HUES48 (cell line): ENCODE measurements at regions not wholly inside any gene's neighbourhood (a gene's known extent, or its start where the extent isn't known, plus 50 kb on each side); places are given as distances from the start of the nearest gene placed in this dataset.
"Not testable (repeated sequence)": the region's sequence is repeated elsewhere in the genome, so short reads cannot be mapped to it uniquely, and the experiment has no call there.

Experiments
- H3K27ac ChIP-seq: one replicate; pipeline ENCODE4 v1.7.0; 2013; ENCODE audit warnings: low read depth, low read length, inconsistent platforms
- H3K27me3 ChIP-seq: 2 replicates; pipeline ENCODE4 v1.6.1; 2013; ENCODE audit warnings: mild to moderate bottlenecking, low read length; ENCODE audit not compliant: control insufficient read depth, insufficient read depth
- H3K36me3 ChIP-seq: 2 replicates; pipeline ENCODE4 v1.6.1; 2013; ENCODE audit warnings: low read length; ENCODE audit not compliant: control insufficient read depth, insufficient read depth
- H3K4me1 ChIP-seq: 2 replicates; pipeline ENCODE4 v1.6.1; 2013; ENCODE audit warnings: mild to moderate bottlenecking, low read length; ENCODE audit not compliant: control insufficient read depth, insufficient read depth
- H3K4me3 ChIP-seq: 2 replicates; pipeline ENCODE4 v1.5.1; 2013; ENCODE audit warnings: mild to moderate bottlenecking, low read depth, low read length
- H3K9ac ChIP-seq: 2 replicates; pipeline ENCODE4 v1.6.1; 2013; ENCODE audit warnings: mild to moderate bottlenecking, low read depth, low read length, moderate library complexity
- H3K9me3 ChIP-seq: 2 replicates; pipeline ENCODE4 v1.6.1; 2013; ENCODE audit warnings: low read length; ENCODE audit not compliant: control insufficient read depth, insufficient read depth

- H3K9ac ChIP-seq = no peak overlapping the region
- no peak overlapping the region for H3K4me3 ChIP-seq
- H3K27me3 ChIP-seq = no peaks in the 10 kb centered on the region
- no peaks in the 10 kb centered on the region for H3K4me1 ChIP-seq
- no peak overlapping the region for H3K27ac ChIP-seq
- H3K36me3 ChIP-seq = no peaks in the 10 kb centered on the region
- no peaks in the 10 kb centered on the region for H3K9me3 ChIP-seq
These were observed 1378.1 kb downstream of the EFNA5 start for GRCh38 chr5:106292654-106293053.

- H3K27ac ChIP-seq = no peak overlapping the region
- H3K27me3 ChIP-seq = no peaks in the 10 kb centered on the region
- H3K36me3 ChIP-seq = no peaks in the 10 kb centered on the region
- no peaks in the 10 kb centered on the region for H3K4me1 ChIP-seq
- no peak overlapping the region for H3K4me3 ChIP-seq
- no peak overlapping the region for H3K9ac ChIP-seq
- no peaks in the 10 kb centered on the region for H3K9me3 ChIP-seq
These were observed 1379.9 kb downstream of the EFNA5 start for GRCh38 chr5:106290841-106291240.

GRCh38 chr5:106288979-106289378 lies 1381.8 kb downstream of the EFNA5 start:
- no peak overlapping the region for H3K4me3 ChIP-seq
- H3K9me3 ChIP-seq = no peaks in the 10 kb centered on the region
- no peaks in the 10 kb centered on the region for H3K36me3 ChIP-seq
- H3K27me3 ChIP-seq = no peaks in the 10 kb centered on the region
- H3K9ac ChIP-seq = no peak overlapping the region
- H3K4me1 ChIP-seq = no peaks in the 10 kb centered on the region
- no peak overlapping the region for H3K27ac ChIP-seq

- no peak overlapping the region for H3K27ac ChIP-seq
- H3K9ac ChIP-seq = no peak overlapping the region
- H3K4me1 ChIP-seq = no peaks in the 10 kb centered on the region
- no peak overlapping the region for H3K4me3 ChIP-seq
- no peaks in the 10 kb centered on the region for H3K36me3 ChIP-seq
- H3K9me3 ChIP-seq = no peaks in the 10 kb centered on the region
- no peaks in the 10 kb centered on the region for H3K27me3 ChIP-seq
These were observed 1393.1 kb downstream of the EFNA5 start for GRCh38 chr5:106277540-106278096.

GRCh38 chr5:106269252-106269843 lies 1401.4 kb downstream of the EFNA5 start:
- H3K36me3 ChIP-seq = no peaks in the 10 kb centered on the region
- no peaks in the 10 kb centered on the region for H3K9me3 ChIP-seq
- no peaks in the 10 kb centered on the region for H3K27me3 ChIP-seq
- H3K4me3 ChIP-seq = no peak overlapping the region
- H3K9ac ChIP-seq = no peak overlapping the region
- no peaks in the 10 kb centered on the region for H3K4me1 ChIP-seq
- H3K27ac ChIP-seq = no peak overlapping the region

GRCh38 chr5:106267256-106267655 lies 1403.5 kb downstream of the EFNA5 start:
- Histone ChIP-seq H3K27me3 (no peaks in the 10 kb centered on the region), H3K27ac (no peak overlapping the region), H3K4me3 (no peak overlapping the region), H3K9me3 (no peaks in the 10 kb centered on the region), H3K9ac (no peak overlapping the region), H3K36me3 (no peaks in the 10 kb centered on the region), H3K4me1 (no peaks in the 10 kb centered on the region)

GRCh38 chr5:106262395-106262794 lies 1408.3 kb downstream of the EFNA5 start:
- Histone ChIP-seq H3K4me1 (peaks cover 11% of the 10 kb centered on the region), H3K4me3 (no peak overlapping the region), H3K9me3 (no peaks in the 10 kb centered on the region), H3K36me3 (no peaks in the 10 kb centered on the region), H3K9ac (no peak overlapping the region), H3K27ac (no peak overlapping the region), H3K27me3 (no peaks in the 10 kb centered on the region)

- Histone ChIP-seq H3K9me3 (peaks cover 13% of the 10 kb centered on the region), H3K4me1 (peaks cover 12% of the 10 kb centered on the region)
- H3K27me3 ChIP-seq, H3K27ac ChIP-seq, H3K36me3 ChIP-seq, H3K9ac ChIP-seq, H3K4me3 ChIP-seq: not testable (repeated sequence)
These were observed 1411.2 kb downstream of the EFNA5 start for GRCh38 chr5:106259431-106260090.

GRCh38 chr5:106258591-106259125 lies 1412.1 kb downstream of the EFNA5 start:
- no peak overlapping the region for H3K9ac ChIP-seq
- peaks cover 13% of the 10 kb centered on the region for H3K9me3 ChIP-seq
- no peaks in the 10 kb centered on the region for H3K27me3 ChIP-seq
- H3K4me1 ChIP-seq = peaks cover 16% of the 10 kb centered on the region
- no peak overlapping the region for H3K27ac ChIP-seq
- H3K36me3 ChIP-seq = no peaks in the 10 kb centered on the region
- H3K4me3 ChIP-seq = no peak overlapping the region

GRCh38 chr5:106254784-106255183 lies 1416.0 kb downstream of the EFNA5 start:
- H3K4me1 ChIP-seq = peaks cover 8% of the 10 kb centered on the region
- no peaks in the 10 kb centered on the region for H3K36me3 ChIP-seq
- peak overlapping the region; percentile 82 for H3K27ac ChIP-seq
- H3K9me3 ChIP-seq = peaks cover 13% of the 10 kb centered on the region
- H3K9ac ChIP-seq = no peak overlapping the region
- no peak overlapping the region for H3K4me3 ChIP-seq
- no peaks in the 10 kb centered on the region for H3K27me3 ChIP-seq

- H3K9ac ChIP-seq, H3K4me3 ChIP-seq, H3K9me3 ChIP-seq, H3K27me3 ChIP-seq, H3K4me1 ChIP-seq, H3K36me3 ChIP-seq, H3K27ac ChIP-seq: not testable (repeated sequence)
These were observed 1424.5 kb downstream of the EFNA5 start for GRCh38 chr5:106246044-106246745.
